ENCODE measurements at regions not wholly inside any gene's neighbourhood (a gene's known extent, or its start where the extent isn't known, plus 50 kb on each side); places are given as distances from the start of the nearest gene placed in this dataset.
"Not testable (repeated sequence)": the region's sequence is repeated elsewhere in the genome, so short reads cannot be mapped to it uniquely, and the experiment has no call there.

GRCh38 chr6:103875221-103875620 is 984.5 kb downstream of the HACE1 start:
- H3K4me1 Mint-ChIP-seq: no peaks in the 10 kb centered on the region
- H3K27me3 Mint-ChIP-seq: no peaks in the 10 kb centered on the region
- H3K4me3 Mint-ChIP-seq: no peak overlapping the region
- peaks cover 0 to 8% (median 3%) of the 10 kb centered on the region in 3 donors for H3K9me3 Mint-ChIP-seq
- no peaks in the 10 kb centered on the region for H3K36me3 Mint-ChIP-seq
- no peak overlapping the region for H3K27ac Mint-ChIP-seq

- no peak overlapping the region for H3K4me3 Mint-ChIP-seq
- no peak overlapping the region for H3K27ac Mint-ChIP-seq
- H3K27me3 Mint-ChIP-seq: no peaks in the 10 kb centered on the region
- no peaks in the 10 kb centered on the region for H3K36me3 Mint-ChIP-seq
- no peaks in the 10 kb centered on the region for H3K4me1 Mint-ChIP-seq
- peaks cover 0 to 5% (median 3%) of the 10 kb centered on the region in 3 donors for H3K9me3 Mint-ChIP-seq
Observed at GRCh38 chr6:103874575-103874974, 985.1 kb downstream of the HACE1 start.

- Mint-ChIP-seq H3K4me3 (no peak overlapping the region), H3K4me1 (no peaks in the 10 kb centered on the region), H3K9me3 (peaks cover 0 to 9% (median 5%) of the 10 kb centered on the region in 3 donors), H3K36me3 (no peaks in the 10 kb centered on the region), H3K27ac (no peak overlapping the region), H3K27me3 (no peaks in the 10 kb centered on the region)
Observed at GRCh38 chr6:103872678-103873077, 987.0 kb downstream of the HACE1 start.

GRCh38 chr6:103872233-103872632 is 987.5 kb downstream of the HACE1 start:
- Mint-ChIP-seq H3K27me3 (no peaks in the 10 kb centered on the region), H3K4me3 (no peak overlapping the region), H3K9me3 (peaks cover 0 to 9% (median 5%) of the 10 kb centered on the region in 3 donors), H3K4me1 (no peaks in the 10 kb centered on the region), H3K27ac (no peak overlapping the region), H3K36me3 (no peaks in the 10 kb centered on the region)

- no peak overlapping the region for H3K27ac Mint-ChIP-seq
- H3K4me1 Mint-ChIP-seq: no peaks in the 10 kb centered on the region
Observed at GRCh38 chr6:103870970-103871369, 988.7 kb downstream of the HACE1 start.

GRCh38 chr6:103862297-103862696 is 997.4 kb downstream of the HACE1 start:
- H3K9me3 Mint-ChIP-seq: peaks cover 0 to 2% (median 0%) of the 10 kb centered on the region in 3 donors
- no peaks in the 10 kb centered on the region for H3K36me3 Mint-ChIP-seq
- no peak overlapping the region for H3K4me3 Mint-ChIP-seq
- H3K27ac Mint-ChIP-seq: no peak overlapping the region
- peaks cover 0 to 3% (median 0%) of the 10 kb centered on the region in 3 donors for H3K4me1 Mint-ChIP-seq
- H3K27me3 Mint-ChIP-seq: no peaks in the 10 kb centered on the region

More at GRCh38 chr6:103870970-103871369, 988.7 kb downstream of the HACE1 start:
- H3K4me3 Mint-ChIP-seq: no peak overlapping the region
- peaks cover 0 to 9% (median 4%) of the 10 kb centered on the region in 3 donors for H3K9me3 Mint-ChIP-seq
- no peaks in the 10 kb centered on the region for H3K36me3 Mint-ChIP-seq
- H3K27me3 Mint-ChIP-seq: no peaks in the 10 kb centered on the region

DNA sequence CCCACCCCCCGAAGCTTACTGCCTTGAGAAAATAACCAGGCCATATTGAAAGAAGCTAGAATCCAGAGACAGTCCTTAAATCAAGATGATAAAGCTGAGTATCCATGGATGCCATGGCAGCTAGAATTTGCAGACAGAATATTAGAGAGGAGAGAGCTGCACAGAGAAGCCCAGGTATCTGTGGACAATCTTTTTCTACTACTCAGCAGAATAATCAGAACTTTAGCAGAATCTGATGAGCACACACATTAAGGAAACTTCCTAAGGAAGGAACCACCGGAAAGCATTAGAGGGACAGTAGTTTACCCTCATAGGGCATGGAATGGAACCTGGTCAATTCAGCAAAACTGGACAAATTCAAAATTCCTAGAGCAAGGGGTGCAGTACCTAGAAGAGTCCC is 1001.7 kb downstream of the HACE1 start:
- H3K4me3 Mint-ChIP-seq: no peak overlapping the region

DNA sequence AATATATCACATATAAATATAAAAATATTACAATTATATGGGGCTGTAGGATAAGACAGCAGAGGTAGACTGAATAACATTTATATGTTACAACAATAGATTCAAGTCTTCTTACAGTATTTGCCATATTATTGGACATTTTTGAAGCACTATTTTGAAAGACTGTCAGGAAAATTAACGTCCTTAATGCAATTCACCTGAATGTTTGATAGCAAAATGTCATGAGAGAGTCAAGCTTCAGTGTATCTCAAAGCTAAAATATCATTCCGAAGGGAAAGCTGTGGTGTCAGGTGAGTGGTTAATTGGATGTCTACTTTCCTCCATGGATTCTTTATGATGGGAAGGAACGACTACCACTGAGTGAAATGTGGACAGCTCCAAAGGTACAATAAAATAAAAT is 1004.0 kb downstream of the HACE1 start:
- no peak overlapping the region for H3K4me3 Mint-ChIP-seq
- H3K36me3 Mint-ChIP-seq: no peaks in the 10 kb centered on the region
- H3K4me1 Mint-ChIP-seq: peaks cover 0 to 1% (median 0%) of the 10 kb centered on the region in 3 donors
- H3K27ac Mint-ChIP-seq: no peak overlapping the region
- no peaks in the 10 kb centered on the region for H3K27me3 Mint-ChIP-seq
- no peaks in the 10 kb centered on the region for H3K9me3 Mint-ChIP-seq

More for the DNA sequence above, 1001.7 kb downstream of the HACE1 start:
- H3K36me3 Mint-ChIP-seq: no peaks in the 10 kb centered on the region
- no peak overlapping the region for H3K27ac Mint-ChIP-seq
- H3K27me3 Mint-ChIP-seq: no peaks in the 10 kb centered on the region
- H3K9me3 Mint-ChIP-seq: no peaks in the 10 kb centered on the region
- peaks cover 0 to 3% (median 0%) of the 10 kb centered on the region in 3 donors for H3K4me1 Mint-ChIP-seq

DNA sequence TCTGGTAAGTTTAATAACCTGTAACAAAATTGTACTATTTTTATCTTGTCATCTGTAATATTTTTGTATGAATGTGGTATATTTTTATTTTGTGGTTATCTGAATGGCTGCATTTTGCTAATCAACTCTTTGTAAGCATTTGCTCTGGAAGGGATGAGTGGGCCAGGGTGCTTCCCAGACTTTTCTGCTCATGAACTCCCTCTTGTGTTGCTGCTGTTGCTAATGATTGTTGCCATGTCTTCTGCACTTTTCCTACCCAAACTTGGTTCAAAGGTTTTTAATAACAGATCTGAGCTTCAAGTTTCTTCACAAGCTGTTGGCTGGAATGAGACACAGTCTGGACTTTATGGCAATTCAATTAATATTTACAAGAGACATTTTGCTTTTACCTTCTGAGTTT is 1005.7 kb downstream of the HACE1 start:
- Mint-ChIP-seq H3K4me3 (no peak overlapping the region), H3K27me3 (no peaks in the 10 kb centered on the region), H3K36me3 (no peaks in the 10 kb centered on the region), H3K4me1 (no peaks in the 10 kb centered on the region), H3K27ac (no peak overlapping the region), H3K9me3 (no peaks in the 10 kb centered on the region)

- Mint-ChIP-seq H3K27me3 (no peaks in the 10 kb centered on the region), H3K4me1 (no peaks in the 10 kb centered on the region), H3K4me3 (peak overlapping the region in 1 of 4 donors; percentile 16), H3K27ac (no peak overlapping the region), H3K9me3 (peaks cover 0 to 6% (median 3%) of the 10 kb centered on the region in 3 donors), H3K36me3 (no peaks in the 10 kb centered on the region)
Observed at GRCh38 chr6:103838457-103838856, 1021.3 kb downstream of the HACE1 start.

DNA sequence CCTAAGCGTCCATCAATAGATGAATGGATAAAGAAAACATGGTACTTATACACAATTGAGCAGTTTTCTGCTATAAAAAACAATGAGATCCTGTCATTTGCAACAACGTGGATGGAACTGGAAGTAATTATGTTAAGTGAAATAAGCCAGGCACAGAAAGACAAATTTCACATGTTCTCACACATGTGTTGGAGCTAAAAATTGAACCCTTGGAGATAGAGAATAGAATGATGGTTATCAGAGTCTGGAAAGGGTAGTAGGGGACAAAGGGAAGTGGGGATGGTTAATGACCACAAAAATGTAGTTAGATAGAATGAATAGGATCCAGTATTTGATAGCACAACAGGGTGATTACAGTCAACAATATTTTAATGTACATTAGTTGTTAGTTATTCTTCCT is 1033.5 kb downstream of the HACE1 start:
- Mint-ChIP-seq H3K9me3 (peaks cover 1 to 8% (median 6%) of the 10 kb centered on the region in 3 donors), H3K27ac (no peak overlapping the region), H3K4me1 (no peaks in the 10 kb centered on the region), H3K36me3 (no peaks in the 10 kb centered on the region), H3K27me3 (no peaks in the 10 kb centered on the region), H3K4me3 (no peak overlapping the region)

DNA sequence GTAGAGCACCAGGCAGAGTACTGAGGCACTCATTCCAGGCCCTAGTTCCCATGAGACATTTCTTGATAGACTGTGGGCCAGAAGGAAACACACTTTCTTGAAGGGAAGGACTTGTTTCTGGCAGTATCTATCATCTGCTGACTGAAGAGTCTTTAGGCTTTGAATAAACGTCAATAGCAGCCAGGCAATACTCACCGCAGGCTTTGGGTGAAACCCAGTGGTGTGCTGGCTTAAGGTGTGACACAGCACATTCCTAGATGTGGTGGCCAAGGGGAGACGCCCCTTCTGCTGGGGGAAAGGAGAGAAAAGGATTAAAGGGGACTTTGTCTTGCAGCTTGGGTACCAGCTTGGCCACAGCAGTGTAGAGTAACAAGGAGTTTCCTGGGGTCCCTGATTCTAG is 1039.6 kb downstream of the HACE1 start:
- H3K36me3 Mint-ChIP-seq: no peaks in the 10 kb centered on the region
- no peaks in the 10 kb centered on the region for H3K4me1 Mint-ChIP-seq
- H3K4me3 Mint-ChIP-seq: peak overlapping the region in 1 of 4 donors; percentile 52
- H3K27me3 Mint-ChIP-seq: no peaks in the 10 kb centered on the region
- H3K9me3 Mint-ChIP-seq: peaks cover 5 to 12% (median 7%) of the 10 kb centered on the region in 3 donors
- no peak overlapping the region for H3K27ac Mint-ChIP-seq

- H3K4me1 Mint-ChIP-seq: no peaks in the 10 kb centered on the region
- peaks cover 6 to 10% (median 7%) of the 10 kb centered on the region in 3 donors for H3K9me3 Mint-ChIP-seq
- no peak overlapping the region for H3K27ac Mint-ChIP-seq
- no peak overlapping the region for H3K4me3 Mint-ChIP-seq
- no peaks in the 10 kb centered on the region for H3K27me3 Mint-ChIP-seq
- no peaks in the 10 kb centered on the region for H3K36me3 Mint-ChIP-seq
Observed at GRCh38 chr6:103819509-103819908, 1040.2 kb downstream of the HACE1 start.

- no peaks in the 10 kb centered on the region for H3K36me3 Mint-ChIP-seq
- no peak overlapping the region for H3K27ac Mint-ChIP-seq
- H3K9me3 Mint-ChIP-seq: peaks cover 3 to 9% (median 8%) of the 10 kb centered on the region in 3 donors
- no peaks in the 10 kb centered on the region for H3K27me3 Mint-ChIP-seq
- no peak overlapping the region for H3K4me3 Mint-ChIP-seq
- H3K4me1 Mint-ChIP-seq: no peaks in the 10 kb centered on the region
Observed at GRCh38 chr6:103812970-103813369, 1046.7 kb downstream of the HACE1 start.

- H3K27ac Mint-ChIP-seq, H3K36me3 Mint-ChIP-seq, H3K27me3 Mint-ChIP-seq, H3K4me3 Mint-ChIP-seq, H3K4me1 Mint-ChIP-seq, H3K9me3 Mint-ChIP-seq: not testable (repeated sequence)
Observed at GRCh38 chr6:103801901-103802479, 1057.7 kb downstream of the HACE1 start.

DNA sequence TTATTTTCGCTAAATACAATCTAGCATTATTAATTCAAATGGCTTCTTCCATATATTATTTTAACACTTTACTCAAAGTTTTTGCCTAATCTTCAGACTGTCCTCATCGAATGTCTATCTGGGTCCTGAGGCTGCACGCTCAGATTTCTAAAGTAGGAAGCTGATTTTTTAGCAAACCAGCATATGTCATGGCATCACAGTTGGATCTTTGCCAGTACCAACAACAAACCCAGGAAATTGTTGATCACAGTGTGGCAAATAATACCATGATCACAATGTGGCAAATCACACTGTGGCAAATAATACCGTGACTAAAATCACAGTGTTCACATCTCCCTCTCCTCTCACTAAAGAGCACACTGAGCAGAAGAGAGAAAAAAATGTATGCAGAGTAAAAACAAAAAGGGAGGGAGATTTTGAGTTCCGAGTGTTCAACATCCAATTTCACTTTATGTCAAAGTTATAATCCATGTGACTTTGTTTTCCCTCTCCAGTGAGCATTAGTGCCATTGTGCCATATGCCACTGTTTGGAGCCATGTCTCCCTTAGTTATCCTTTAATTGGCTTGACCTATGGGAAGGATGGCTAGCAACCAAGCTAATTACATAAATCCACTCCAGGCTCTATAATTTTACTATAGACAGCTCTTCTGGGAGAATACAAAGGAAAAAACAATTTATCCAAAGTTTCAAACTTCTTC is 1059.6 kb downstream of the HACE1 start:
- Mint-ChIP-seq H3K4me1 (no peaks in the 10 kb centered on the region), H3K27ac (no peak overlapping the region), H3K4me3 (no peak overlapping the region), H3K27me3 (no peaks in the 10 kb centered on the region), H3K9me3 (peaks cover 0 to 7% (median 6%) of the 10 kb centered on the region in 3 donors), H3K36me3 (no peaks in the 10 kb centered on the region)
